Epidermal melanocyte (primary cell): ENCODE measurements at regions not wholly inside any gene's neighbourhood (a gene's known extent, or its start where the extent isn't known, plus 50 kb on each side); places are given as distances from the start of the nearest gene placed in this dataset.
"Not testable (repeated sequence)": the region's sequence is repeated elsewhere in the genome, so short reads cannot be mapped to it uniquely, and the experiment has no call there.

Experiments
- DNase-seq: peaks from one replicate; pipeline ENCODE4 v3.0.0; 2011; ENCODE audit warnings: low spot score; ENCODE audit not compliant: insufficient read length

DNA sequence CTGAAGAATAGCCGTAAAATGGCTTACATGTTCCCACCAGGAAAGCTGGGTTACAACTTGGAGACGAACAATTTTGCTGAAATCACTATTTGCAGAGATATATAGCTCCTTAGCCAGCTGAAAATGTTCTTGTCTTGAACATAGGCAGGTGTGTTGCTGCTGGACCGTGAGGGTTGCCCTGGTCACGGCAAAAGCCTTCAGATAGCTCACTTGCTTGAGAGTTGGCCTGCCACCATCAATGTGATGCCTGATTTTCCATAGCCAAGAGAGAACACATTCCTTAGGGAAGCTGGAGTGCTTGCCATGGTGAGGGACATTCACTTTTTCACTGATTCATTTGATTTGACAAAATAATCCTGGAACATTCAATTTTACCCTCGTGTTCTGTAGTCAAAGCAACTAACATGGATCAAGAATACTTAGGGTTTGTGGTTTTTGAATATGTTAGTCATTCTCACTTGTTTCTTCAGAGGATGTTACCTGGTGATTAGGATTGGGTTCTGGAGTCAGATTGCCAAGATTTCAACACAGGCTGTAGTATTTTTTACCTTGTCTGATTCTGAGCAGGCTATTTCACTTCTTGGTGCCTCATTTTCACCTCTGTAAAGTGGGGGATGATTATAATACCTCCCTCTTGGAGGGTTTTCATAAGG lies 536.9 kb downstream of the RAPGEF2 start:
- DNase-seq = no peak

DNA sequence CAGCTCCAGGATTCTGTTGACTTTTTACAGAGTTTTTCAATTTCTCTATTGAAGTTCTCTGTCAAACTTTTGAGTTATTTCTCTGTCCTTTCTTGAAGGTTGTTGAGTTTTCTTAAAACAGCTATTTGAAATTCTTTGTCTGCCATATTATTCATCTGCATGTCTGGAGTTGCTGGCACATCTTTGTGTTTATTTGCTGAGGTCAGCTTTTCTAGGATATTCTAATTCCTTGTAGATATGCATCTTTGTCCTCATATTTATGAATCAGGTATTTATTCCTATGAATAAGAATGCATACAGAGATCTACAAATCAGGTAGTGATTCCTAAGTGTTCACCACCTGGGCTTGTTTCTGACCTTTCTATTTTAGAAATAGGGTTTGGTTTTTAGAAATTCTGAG lies 546.4 kb downstream of the RAPGEF2 start:
- no peak for DNase-seq

DNA sequence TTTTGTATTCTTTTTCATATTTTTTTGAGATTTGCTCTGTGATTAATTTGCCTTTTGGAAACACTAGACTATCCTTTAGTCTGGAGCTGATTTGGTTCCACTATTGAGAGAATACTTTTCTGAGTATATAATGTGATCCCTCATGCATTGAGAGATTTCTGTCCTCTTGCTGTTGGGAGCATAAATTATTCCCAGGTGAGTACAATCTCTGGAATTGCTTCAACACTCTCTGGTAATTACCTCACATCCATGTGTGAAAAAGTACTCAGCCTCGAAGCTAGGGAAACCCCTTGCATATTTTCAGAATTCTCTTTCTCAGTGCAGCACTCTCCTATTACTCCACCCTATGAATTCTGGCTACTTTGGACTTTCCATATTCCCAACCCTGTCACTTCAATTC lies 550.0 kb downstream of the RAPGEF2 start:
- DNase-seq = no peak

DNA sequence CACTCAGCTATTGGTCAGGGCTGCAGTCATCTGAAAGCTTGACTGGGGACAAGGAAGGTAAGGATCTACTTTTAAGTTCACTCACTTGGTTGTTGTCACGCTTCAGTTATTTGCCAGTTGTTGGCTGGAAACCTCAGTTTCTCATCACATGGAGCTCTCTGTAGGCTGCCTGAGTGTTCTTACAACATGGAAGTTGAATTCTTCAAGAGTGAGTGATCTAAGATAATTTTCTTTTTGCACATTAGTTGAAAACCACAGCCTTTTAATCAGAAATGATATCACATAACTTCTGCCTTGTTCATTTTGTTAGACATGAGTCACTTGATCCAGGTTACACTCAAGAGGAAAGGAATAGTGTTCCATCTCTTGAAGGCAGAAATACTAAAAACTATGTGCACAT lies 552.7 kb downstream of the RAPGEF2 start:
- no peak for DNase-seq

DNA sequence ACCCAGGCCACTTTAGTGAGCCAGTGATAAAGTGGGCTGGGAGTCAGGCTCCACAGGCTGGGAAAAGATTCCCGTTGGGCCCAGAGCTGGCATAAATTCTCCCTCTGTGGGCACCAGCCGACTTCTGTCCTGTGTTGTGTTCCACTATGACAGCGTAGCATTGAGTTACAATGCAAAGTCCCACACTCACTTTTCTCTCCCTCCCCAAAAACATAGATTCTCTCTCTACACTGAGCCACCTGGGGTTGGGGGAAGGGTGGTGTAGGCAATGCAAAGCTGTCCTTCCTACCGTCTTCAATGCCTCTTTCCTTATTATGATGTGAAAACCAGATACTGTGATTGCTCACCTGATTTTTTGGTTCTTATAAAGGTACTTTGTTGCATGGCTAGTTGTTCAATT lies 566.2 kb downstream of the RAPGEF2 start:
- no peak for DNase-seq

DNA sequence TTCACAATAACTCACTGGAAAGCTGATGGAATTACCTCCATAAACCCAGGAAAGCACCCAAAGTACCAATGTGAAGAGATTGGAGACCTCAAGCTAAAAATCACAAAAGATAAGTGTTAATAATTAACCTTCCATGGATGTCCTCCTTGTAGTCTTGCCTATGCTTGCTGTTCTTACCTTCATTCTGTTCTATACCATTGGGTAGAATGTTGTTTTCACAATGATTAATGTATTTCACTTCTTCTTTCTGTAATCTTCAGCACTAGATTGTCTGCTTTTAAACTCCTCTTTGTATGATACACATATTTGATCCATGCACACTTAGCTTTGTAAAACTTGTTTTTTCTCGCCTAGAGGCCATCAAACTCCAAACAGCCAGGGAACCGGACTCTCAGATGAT lies 570.3 kb downstream of the RAPGEF2 start:
- no peak for DNase-seq

DNA sequence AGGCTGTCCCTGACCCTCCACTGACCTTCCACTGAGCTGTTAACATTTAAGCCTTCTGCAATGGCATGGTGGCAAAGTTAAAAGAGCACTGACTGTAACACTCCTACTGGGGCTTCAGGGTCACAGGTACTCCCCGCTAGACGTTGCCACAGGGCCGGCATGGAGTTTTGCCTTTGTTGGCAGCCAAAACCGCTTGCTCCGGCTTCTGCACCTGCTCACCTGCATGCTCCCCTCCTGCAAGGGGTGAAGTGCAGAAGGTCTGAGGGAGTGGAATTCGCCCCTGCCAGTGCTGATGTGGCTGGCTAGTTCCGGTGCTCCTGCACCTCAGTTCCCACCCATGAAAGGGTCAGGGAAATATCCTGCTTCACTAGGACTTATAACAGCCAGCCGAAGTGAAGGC lies 571.4 kb downstream of the RAPGEF2 start:
- DNase-seq = no peak

DNA sequence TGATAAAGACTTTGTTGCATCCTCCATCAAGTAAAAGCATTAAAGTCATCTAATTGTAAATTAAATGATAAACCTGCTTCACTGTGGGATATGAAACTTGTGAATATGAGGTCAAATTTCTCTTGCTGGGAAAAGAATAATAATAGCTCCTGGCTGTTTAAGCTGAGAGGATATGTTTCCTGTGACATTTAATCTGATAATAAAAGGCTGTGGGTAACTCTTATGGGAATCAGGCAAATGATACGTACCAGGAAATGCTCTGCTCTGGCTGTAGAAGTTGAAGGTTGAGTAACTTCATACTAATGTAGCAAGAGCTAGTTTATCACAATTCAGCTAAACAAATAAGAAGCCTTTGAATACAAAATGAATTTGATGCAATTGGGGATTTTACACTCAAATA lies 574.6 kb downstream of the RAPGEF2 start:
- no peak for DNase-seq

DNA sequence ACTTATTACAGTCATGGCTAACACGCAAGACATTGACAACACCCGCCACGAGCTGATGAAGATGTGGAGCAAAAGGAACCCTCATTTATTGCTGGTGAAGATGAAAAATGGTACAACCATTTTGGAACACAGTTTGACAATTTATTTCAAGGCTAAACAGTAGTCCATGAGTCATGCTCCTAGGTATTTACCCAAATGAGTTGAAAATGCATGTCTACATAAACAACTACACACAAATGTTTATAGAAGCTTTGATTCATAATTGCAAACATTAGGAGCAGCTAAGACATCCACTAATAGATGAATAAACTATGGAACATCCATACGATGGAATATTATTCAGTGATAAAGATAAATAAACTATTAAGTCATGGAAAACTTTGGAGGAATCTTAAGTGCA lies 580.1 kb downstream of the RAPGEF2 start:
- DNase-seq = no peak

DNA sequence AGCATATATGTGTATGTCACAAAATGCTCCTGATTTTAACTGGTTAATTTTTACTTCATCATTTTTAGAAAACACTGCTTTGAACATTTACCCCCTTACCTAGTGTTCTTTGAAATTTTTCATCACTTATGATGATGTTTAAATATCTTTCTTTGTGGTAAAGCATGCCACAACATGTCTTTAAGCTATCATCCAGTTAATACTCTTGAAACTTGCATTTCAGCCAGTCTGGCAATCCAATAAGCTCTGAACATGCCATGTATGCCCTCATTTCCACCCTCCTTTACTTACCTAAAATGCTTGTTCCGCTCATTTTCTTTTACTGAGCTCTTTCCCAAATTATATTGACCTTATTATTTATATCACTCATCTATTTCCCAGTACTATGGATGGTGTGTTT lies 581.2 kb downstream of the RAPGEF2 start:
- DNase-seq = no peak

DNA sequence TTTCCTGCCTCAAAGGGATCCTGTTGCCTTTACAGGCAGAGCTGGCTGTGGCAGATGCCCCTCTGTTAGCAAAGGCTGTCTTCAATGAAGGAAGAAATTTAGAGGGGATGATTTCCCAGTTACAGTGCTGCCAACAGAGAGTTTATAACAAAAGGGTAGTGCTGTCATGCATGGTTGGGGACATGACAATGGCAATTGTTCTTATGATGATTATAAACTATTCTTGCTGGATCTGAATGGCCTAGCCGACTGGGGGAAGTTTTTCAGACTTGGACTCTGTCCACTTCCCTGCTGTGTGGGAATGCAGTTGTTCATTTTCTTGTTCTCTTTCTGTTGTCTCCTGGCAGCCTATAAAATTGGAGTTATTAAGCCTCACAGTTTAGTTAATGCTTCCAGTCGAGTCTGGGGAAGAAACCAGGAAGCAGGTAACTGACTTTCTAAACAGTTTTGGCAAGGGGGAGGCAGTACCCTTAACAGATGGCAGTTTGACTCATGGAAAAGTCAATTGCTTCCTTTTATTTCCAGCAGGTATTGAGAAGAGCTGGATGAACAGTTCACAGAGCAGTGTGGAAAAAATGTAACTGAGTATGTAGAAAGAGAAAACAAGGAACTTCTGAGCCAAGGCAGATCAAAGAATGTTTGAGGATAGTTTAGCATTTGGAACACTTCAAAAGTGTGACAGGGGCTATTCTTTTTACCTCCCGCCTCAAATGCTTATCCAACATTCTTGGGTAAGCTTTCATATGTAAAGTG lies 582.6 kb downstream of the RAPGEF2 start:
- DNase-seq = no peak

DNA sequence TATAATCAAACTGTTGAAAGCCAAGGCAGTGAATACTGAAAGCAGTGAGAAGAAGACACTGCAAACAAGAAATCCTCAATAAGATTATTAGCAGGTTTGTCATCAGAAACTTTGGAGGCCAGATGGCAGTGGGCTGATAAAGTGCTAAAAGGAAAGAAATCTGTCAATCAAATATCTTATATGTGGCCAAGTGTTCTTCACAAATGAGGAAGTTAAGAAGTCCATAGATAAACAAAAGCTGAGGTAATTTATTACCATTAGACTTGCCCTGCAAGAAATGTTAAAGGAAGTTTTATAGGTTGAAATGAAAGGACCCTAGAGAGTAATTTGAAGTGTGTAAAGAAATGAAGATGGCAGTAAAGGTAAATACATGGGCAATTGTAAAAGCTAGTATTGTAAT lies 586.6 kb downstream of the RAPGEF2 start:
- DNase-seq = no peak

DNA sequence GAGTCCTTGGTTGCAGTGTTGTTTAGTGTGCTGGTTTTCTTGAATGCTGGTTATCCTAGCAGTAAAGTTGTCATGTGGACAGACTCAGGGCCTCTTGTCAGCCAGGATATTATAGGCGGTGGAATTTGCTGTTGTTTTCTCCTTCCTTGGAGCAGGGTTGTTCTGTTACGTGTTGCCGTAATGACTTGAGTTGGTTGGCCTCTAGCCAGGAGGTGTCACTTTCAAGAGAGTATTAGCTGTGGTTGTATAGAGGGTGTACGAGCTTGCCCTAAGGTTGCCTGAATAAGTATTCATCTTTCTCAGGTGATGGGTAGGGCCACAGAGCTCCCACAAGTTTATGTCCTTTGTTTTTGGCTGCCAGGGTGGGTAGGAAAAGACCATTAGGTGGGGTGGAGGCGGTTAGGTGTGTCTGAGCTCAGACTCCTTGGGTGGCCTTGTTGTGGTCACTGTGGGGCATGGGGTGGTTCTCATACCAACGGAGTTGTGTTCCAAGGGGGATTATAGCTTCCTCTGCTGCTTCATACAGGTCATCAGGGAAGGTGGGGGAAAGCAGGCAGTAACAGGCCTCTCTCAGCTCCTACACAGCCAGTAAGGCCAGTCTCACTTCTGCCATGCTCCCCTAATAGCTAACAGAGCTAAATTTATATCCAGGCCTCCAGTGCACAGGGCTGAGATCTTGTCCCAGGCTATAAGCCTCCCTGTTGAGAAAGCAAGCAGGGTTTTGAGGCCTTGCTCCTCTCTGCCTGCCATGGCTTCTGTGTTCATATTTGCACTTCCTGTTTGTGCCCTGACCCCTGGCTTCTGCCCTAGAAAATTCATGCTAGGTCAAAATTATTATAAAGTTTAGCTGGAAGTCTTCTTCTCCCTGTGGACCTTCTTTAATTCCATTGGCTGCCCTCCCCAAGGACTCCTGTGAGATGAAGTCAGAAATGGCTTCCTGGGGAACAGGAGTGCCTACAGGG lies 594.7 kb downstream of the RAPGEF2 start:
- no peak for DNase-seq

DNA sequence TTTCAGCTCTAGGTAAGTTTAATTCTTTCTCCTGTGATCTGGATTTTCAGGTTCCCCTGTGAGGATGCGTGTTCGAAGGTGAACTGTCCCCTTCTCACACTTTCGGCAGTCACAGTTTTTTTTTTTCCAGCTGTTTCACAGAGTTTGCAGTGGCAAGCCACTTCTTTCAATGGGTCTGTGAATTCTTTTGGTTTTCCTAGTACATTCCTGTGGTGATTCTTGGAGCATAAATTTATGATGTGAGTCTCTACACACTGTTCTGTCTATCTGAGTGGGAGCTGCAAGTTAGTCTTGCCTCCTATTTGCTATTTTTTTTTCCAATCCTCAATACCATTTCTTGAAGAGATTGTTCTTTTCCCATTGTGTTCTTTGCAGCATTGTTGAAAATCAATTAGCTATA lies 595.5 kb downstream of the RAPGEF2 start:
- no peak for DNase-seq

DNA sequence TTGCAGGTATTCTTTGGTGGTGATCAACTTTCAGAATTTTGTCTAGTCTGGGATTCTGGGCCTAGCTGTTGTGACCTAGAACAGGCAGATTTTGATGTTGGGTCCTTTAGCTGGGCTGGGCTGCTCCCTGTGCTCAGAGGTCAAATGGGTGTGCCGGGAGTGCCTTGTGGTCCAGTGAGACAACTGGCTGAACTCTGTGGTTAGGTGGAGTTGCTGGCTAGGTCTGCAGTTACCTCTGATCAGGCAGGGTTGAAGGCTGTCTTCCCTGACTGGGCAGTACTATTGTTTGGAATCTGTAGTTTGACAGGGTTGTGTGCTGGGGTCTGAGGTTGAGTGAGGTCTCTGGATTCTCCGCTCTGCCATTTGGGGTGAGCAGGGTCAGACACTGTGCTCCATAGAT lies 599.3 kb downstream of the RAPGEF2 start:
- no peak for DNase-seq

DNA sequence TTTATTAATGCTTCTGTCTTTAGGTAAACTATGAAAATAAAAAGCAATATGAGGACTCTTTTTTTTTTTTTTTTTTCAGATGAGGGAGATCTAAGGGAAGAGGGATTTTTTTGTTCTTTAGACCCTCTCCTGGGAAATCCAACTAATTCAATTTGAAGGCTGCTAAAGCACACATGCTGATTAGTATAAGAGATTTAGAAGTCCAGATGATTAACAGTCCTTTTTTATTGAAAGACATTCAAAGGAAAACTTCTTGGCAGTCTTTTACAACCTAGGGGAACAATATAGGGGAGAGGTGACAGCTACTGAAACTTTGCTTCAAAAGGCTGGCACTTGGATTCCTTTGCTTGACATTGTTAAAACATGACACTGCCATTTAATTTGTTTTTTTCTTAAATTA lies 602.5 kb downstream of the RAPGEF2 start:
- no peak for DNase-seq

DNA sequence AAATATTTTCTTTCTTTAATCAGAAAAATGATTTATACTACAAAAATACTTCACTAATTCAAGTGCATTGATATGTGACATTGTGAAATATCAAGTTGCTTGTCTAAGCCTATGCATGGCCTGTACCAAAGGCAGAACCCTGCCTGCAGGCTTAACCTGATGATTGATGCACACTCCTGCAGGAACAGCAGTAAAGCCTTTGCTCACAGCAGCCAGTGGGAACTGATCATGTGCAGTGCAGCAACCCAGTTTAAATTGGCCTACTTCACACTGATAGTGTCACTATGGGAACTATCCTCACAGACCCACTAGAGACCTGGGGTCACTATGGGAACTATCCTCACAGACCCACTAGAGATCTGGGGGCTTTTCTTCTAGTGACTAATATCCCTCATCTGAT lies 603.8 kb downstream of the RAPGEF2 start:
- no peak for DNase-seq

DNA sequence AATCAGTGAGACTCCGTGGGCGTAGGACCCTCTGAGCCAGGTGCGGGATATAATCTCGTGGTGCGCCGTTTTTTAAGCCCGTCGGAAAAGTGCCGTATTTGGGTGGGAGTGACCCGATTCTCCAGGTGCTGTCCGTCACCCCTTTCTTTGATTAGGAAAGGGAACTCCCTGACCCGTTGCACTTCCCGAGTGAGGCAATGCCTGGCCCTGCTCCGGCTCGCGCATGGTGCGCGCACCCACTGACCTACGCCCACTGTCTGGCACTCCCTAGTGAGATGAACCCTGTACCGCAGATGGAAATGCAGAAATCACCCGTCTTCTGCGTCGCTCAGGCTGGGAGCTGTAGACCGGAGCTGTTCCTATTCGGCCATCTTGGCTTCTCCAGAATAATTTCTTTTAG lies 612.3 kb downstream of the RAPGEF2 start:
- not testable (repeated sequence) for DNase-seq

DNA sequence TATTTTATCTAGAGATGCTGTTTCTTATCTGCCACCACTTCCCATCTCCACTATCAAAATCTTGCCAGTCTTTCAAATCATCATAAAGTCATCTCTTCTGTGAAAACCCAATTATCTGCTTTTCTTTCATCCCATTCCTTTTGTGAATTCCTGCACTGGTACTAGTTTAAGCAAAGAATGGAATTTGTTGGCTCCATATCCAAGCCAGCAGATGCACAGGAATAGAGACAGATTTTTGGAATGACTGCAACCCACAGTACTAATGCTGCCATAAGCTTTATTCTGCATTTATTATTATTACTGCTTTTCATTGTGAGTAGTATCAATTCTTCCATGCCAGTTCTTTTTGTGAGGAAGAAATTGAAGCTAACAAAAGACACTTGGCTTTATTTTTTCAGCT lies 616.7 kb downstream of the RAPGEF2 start:
- no peak for DNase-seq

DNA sequence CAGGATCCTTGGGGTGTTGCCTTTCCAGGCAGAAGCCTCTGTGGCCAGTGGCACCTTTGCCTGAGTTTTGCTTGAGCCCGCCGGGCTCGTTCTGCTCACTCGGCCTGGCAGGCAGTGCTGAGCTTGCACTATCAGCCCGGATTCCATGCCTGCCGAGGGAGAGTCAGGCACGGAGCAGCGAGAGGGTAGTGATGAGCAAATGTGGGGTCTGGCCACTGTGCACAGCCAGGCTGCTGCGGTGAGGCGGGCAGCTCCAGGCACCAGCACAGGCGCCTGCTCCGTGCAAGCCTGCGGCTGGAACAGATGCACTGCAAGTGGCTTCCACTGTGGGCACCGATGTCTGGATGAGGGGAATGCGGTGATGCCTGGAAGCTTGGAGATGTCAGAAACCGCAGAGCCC lies 619.2 kb downstream of the RAPGEF2 start:
- no peak for DNase-seq

DNA sequence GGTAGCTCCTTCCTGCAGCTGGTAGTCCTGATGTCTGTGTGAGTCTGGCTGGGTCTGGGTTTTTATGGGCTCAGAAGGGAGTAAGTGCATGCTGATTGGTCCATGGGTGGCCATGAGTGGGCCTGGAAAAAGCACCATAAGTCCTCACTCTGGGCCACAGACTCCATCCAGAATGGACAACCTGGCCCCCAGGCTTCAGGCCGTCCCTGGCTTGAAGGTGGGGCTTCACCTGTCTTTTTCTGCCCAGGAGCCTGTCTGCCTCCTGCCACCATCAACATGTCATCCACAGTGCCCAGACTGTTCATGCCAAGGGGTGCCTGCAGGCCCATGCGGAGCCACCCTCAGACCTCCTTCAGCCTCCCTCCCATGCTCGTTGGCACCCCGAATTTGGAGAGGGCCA lies 620.0 kb downstream of the RAPGEF2 start:
- DNase-seq = no peak

DNA sequence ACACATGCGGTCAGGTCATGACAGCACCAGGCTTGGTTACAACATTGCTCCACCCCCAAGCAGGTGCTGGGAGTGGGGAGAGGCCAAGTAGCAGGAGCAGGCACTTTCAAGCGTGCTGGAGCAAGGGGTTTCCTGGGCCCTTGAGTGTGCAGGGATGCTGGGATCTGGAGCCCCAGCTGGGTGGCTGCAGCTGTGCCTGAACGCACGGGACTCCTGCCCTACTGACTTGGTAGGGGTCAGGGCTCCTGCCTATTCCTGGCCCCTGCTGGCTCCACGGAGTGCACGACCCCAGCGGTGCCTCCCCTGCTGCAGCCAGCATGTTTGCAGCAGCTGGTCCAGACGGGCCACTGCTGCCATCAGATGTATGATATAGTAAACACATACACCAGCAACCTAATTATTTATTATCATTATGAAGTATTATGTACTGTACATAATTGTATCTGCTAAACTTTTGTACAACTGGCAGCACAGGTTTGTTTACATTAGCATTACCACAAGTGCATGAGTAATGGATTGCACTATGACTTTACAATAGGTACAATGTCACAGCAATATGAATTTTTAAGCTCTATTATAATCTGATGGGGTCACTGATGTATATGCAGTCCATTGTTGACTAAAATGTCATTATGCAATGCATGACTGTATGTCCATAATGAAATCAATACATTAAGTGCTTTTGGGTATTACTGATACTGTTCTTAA lies 620.6 kb downstream of the RAPGEF2 start:
- DNase-seq = no peak
